Mesothelial cell of epicardium (in vitro differentiated cells): ENCODE measurements at regions not wholly inside any gene's neighbourhood (a gene's known extent, or its start where the extent isn't known, plus 50 kb on each side); places are given as distances from the start of the nearest gene placed in this dataset.
"Not testable (repeated sequence)": the region's sequence is repeated elsewhere in the genome, so short reads cannot be mapped to it uniquely, and the experiment has no call there.

ENCODE experiments used
- DNase-seq, 2 experiments: peaks; one replicate each; pipeline ENCODE4 v3.0.0; 2021; ENCODE audit warnings: low spot score in 2 of 2; ENCODE audit not compliant: unreplicated experiment in 2 of 2
- H3K27ac Mint-ChIP-seq: 2 replicates; pipeline ENCODE4 v1.8.0; 2021; ENCODE audit warnings: mixed read lengths
- H3K27me3 Mint-ChIP-seq: 2 replicates; pipeline ENCODE4 v1.8.0; 2021; ENCODE audit warnings: low read depth, mixed read lengths
- H3K36me3 Mint-ChIP-seq: 2 replicates; pipeline ENCODE4 v1.8.0; 2021; ENCODE audit warnings: mixed read lengths
- H3K4me1 Mint-ChIP-seq: 2 replicates; pipeline ENCODE4 v1.8.0; 2021; ENCODE audit warnings: mixed read lengths
- H3K4me3 Mint-ChIP-seq: 2 replicates; pipeline ENCODE4 v1.8.0; 2021; ENCODE audit warnings: mild to moderate bottlenecking, moderate library complexity, mixed read lengths
- H3K9me3 Mint-ChIP-seq: 2 replicates; pipeline ENCODE4 v1.8.0; 2021; ENCODE audit warnings: mixed read lengths
- TF ChIP-seq, protein P1 (sequence below): fragments of 200-600 bp; sonication (generic); IDR thresholded peaks from one replicate; pipeline ENCODE4 v1.5.0; 2021; ENCODE audit warnings: antibody characterized with exemption; ENCODE audit not compliant: unreplicated experiment

DNA sequence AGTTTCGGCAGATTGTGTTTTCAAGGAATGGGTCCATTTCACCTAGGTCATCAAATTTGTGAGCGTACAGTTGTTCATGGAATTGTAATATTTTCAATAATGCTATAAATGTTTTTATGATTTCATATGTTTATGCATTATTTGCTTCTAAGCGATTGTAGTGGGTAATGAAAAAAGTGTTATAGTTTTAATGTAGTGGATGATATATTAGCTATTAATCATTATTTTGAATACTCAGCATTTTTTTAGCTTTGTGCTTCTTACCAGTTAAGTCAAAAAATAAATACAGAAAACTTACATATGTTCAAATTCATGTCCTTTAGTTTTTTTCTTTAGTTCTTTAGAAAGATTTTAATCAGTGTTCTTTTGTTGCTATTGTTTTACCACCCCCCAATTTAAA lies 677.0 kb downstream of the STK39 start:
- peaks cover 18% of the 10 kb centered on the region for H3K27me3 Mint-ChIP-seq
- no peaks in the 10 kb centered on the region for H3K4me1 Mint-ChIP-seq
- peaks cover 12% of the 10 kb centered on the region for H3K9me3 Mint-ChIP-seq
- no peak for DNase-seq
- H3K4me3 Mint-ChIP-seq = no peak overlapping the region
- no peak overlapping the region for H3K27ac Mint-ChIP-seq
- TF ChIP-seq, protein P1, sequence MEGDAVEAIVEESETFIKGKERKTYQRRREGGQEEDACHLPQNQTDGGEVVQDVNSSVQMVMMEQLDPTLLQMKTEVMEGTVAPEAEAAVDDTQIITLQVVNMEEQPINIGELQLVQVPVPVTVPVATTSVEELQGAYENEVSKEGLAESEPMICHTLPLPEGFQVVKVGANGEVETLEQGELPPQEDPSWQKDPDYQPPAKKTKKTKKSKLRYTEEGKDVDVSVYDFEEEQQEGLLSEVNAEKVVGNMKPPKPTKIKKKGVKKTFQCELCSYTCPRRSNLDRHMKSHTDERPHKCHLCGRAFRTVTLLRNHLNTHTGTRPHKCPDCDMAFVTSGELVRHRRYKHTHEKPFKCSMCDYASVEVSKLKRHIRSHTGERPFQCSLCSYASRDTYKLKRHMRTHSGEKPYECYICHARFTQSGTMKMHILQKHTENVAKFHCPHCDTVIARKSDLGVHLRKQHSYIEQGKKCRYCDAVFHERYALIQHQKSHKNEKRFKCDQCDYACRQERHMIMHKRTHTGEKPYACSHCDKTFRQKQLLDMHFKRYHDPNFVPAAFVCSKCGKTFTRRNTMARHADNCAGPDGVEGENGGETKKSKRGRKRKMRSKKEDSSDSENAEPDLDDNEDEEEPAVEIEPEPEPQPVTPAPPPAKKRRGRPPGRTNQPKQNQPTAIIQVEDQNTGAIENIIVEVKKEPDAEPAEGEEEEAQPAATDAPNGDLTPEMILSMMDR = no peak
- H3K36me3 Mint-ChIP-seq = no peaks in the 10 kb centered on the region

DNA sequence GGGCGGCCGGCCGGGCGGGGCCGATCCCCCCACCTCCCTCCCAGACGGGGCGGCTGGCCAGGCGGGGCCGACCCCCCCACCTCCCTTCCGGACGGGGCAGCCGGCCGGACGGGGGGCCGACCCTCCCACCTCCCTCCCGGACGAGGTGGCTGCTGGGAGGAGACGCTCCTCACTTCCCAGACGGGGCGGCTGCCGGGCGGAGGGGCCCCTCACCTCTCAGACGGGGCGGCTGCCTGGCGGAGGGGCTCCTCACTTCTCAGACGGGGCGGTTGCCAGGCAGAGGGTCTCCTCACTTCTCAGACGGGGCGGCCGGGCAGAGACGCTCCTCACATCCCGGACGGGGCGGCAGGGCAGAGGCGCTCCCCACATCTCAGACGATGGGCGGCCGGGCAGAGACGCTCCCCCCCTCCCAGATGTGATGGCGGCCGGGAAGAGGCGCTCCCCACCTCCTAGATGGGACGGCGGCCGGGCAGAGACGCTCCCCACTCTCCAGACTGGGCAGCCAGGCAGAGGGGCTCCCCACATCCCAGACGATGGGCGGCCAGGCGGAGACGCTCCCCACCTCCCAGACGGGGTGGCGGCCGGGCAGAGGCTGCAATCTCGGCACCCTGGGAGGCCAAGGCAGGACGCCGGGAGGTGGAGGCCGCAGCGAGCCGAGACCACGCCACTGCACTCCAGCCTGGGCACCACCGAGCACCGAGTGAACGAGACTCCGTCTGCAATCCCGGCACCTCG lies 675.8 kb downstream of the XIRP2 start:
- peaks cover 24% of the 10 kb centered on the region for H3K9me3 Mint-ChIP-seq
- not testable (repeated sequence) for DNase-seq, H3K4me1 Mint-ChIP-seq, H3K27ac Mint-ChIP-seq, H3K4me3 Mint-ChIP-seq, H3K27me3 Mint-ChIP-seq, H3K36me3 Mint-ChIP-seq

DNA sequence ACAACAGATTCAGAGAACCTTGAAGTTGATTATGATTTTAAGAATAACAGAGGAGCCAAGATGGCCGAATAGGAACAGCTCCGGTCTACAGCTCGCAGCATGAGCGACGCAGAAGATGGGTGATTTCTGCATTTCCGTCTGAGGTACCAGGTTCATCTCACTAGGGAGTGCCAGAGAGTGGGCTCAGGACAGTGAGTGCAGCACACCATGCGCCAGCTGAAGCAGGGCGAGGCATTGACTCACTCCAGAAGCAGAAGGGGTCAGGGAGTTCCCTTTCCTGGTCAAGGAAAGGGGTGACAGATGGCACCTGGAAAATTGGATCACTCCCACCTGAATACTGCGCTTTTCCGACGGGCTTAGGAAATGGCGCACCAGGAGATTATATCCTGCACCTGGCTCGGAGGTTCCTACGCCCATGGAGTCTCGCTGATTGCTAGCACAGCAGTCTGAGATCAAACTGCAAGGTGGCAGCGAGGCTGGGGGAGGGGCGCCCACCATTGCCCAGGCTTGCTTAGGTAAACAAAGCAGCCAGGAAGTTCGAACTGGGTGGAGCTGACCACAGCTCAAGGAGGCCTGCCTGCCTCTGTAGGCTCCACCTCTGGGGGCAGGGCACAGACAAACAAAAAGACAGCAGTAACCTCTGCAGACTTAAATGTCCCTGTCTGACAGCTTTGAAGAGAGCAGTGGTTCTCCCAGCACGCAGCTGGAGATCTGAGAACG lies 670.2 kb downstream of the XIRP2 start:
- H3K4me1 Mint-ChIP-seq = not testable (repeated sequence)
- peaks cover 22% of the 10 kb centered on the region for H3K9me3 Mint-ChIP-seq

DNA sequence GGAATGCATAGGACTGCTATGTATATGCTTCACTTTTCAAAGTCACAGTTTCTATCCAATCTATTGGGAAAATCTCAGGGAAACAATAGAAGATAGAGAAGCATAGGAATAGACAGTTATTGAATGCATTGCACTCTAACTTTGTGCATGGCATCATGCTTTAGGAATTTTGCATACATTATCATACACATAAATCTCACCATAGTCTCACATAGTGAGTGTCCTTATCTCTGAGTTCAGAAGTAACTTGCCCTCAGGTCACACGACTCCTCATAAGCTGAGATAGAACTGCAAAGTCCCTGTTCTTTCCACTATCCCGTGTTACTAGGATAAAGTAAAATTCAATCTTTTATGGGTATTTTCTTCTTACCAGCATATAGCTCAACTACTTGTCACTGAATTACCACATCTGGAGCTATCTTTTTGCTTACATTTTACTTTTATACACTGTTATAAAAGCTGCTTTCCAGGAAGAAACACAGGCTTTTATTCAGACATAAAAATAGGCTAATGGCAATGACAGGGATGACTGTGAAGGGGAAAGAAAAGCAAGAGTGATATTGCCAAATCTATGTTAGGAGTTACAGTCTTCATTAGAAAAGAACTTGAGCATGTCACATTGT lies 666.9 kb downstream of the XIRP2 start:
- H3K4me3 Mint-ChIP-seq = no peak overlapping the region
- H3K36me3 Mint-ChIP-seq = no peaks in the 10 kb centered on the region
- no peaks in the 10 kb centered on the region for H3K4me1 Mint-ChIP-seq
- peaks cover 15% of the 10 kb centered on the region for H3K9me3 Mint-ChIP-seq
- TF ChIP-seq, protein P1 = no peak
- DNase-seq = no peak
- no peak overlapping the region for H3K27ac Mint-ChIP-seq
- no peaks in the 10 kb centered on the region for H3K27me3 Mint-ChIP-seq

More for the DNA sequence above, 670.2 kb downstream of the XIRP2 start:
- not testable (repeated sequence) for H3K27ac Mint-ChIP-seq, H3K4me3 Mint-ChIP-seq, H3K27me3 Mint-ChIP-seq, DNase-seq, H3K36me3 Mint-ChIP-seq

DNA sequence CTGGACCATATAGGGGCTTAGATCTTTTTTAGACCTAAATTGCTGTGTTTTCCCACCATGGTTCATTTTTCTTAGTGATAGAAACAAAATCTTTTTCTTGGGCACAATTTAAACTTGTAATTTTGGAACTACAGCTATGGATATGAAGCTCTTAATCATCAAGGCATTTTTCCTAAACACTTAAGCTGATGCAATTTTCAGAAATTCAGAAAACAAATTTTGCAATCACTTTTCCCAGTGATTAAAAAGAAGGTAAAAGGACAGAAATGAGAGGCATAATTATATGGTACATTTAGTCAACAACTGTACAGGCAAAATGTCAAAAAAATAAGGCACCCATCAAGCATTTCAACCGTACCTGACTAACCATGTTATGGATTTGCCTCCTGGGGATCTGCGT lies 665.4 kb downstream of the XIRP2 start:
- H3K36me3 Mint-ChIP-seq = no peaks in the 10 kb centered on the region
- peaks cover 10% of the 10 kb centered on the region for H3K9me3 Mint-ChIP-seq
- H3K27ac Mint-ChIP-seq = no peak overlapping the region
- no peaks in the 10 kb centered on the region for H3K4me1 Mint-ChIP-seq
- DNase-seq = no peak
- no peak overlapping the region for H3K4me3 Mint-ChIP-seq
- no peaks in the 10 kb centered on the region for H3K27me3 Mint-ChIP-seq
- TF ChIP-seq, protein P1 = no peak

DNA sequence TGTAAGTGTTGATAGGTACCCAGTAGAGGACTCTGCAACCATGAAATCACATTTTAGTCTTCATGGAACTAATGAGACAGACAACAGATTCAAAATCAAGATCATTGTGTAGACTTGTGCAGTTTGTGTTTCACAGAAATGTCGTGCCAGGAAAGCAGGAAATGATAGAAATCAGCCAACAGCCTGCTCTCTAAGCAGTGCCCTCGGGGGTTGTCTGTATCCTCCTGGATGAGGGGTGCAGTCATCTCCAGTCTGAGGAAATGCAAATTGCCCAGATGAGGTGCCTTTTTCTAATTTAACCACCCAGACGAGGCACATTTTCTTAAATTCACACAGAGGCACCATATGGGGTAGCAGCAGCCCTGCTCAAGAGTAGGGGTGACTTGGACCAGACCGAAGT lies 663.1 kb downstream of the XIRP2 start:
- no peak for DNase-seq
- Mint-ChIP-seq H3K36me3 (no peaks in the 10 kb centered on the region), H3K4me1 (no peaks in the 10 kb centered on the region), H3K27ac (no peak overlapping the region), H3K9me3 (no peaks in the 10 kb centered on the region), H3K4me3 (no peak overlapping the region), H3K27me3 (no peaks in the 10 kb centered on the region)
- TF ChIP-seq, protein P1 = no peak
